Panc1 (cell line): ENCODE measurements at regions not wholly inside any gene's neighbourhood (a gene's known extent, or its start where the extent isn't known, plus 50 kb on each side); places are given as distances from the start of the nearest gene placed in this dataset.

Source experiments
- ATAC-seq: fragments of 200-7000 bp; cut with Tn5 transposase; 2 replicates; pipeline ENCODE4 v1.9.1; 2020; ENCODE audit warnings: mild to moderate bottlenecking, moderate library complexity
- BruUV-seq: library from RNA; stranded (reverse); fragments of 400-500 nt; replicated peaks from 2 replicates; lab custom pipeline; 2021; lab: Mats Ljungman, UMichigan
- CTCF ChIA-PET: fragments of 300-600 bp; sonication (Branson Sonifier 250); formaldehyde crosslinking; loops from one replicate; lab custom pipeline; 2022; ENCODE audit warnings: antibody characterized with exemption; lab: Charles Lee
- POLR2A ChIA-PET: fragments of 300-600 bp; sonication (Branson Sonifier 250); formaldehyde crosslinking; loops from one replicate; lab custom pipeline; 2022; ENCODE audit warnings: antibody characterized with exemption; lab: Charles Lee
- DNase-seq: peaks from one replicate; pipeline ENCODE4 v3.0.0-alpha.2; 2010; ENCODE audit warnings: low read depth, low spot score
- H3K27ac ChIP-seq: 2 replicates; pipeline ENCODE4 v1.5.1; 2011; ENCODE audit warnings: mild to moderate bottlenecking, low read length, inconsistent platforms
- H3K27me3 ChIP-seq: fragments of 200-500 bp; sonication (Bioruptor generic); 2 replicates; pipeline ENCODE4 v1.6.0; 2014; ENCODE audit warnings: low read length, inconsistent platforms; ENCODE audit not compliant: control insufficient read depth, insufficient read depth
- H3K36me3 ChIP-seq: fragments of 200-500 bp; sonication (Bioruptor generic); 2 replicates; pipeline ENCODE4 v1.5.1; 2014; ENCODE audit warnings: inconsistent platforms, mild to moderate bottlenecking, low read length, moderate library complexity; ENCODE audit not compliant: control insufficient read depth, insufficient read depth
- H3K4me1 ChIP-seq: 2 replicates; pipeline ENCODE4 v1.5.1; 2011; ENCODE audit warnings: inconsistent platforms, mild to moderate bottlenecking, low read length, moderate library complexity; ENCODE audit not compliant: control insufficient read depth, insufficient read depth
- H3K4me3 ChIP-seq, 2 experiments: 2 replicates each; pipeline ENCODE4 v1.5.1; 2011 to 2012; ENCODE audit warnings: low read depth in 2 of 2, low read length in 2 of 2, mild to moderate bottlenecking in 2 of 2, inconsistent platforms in 1 of 2, moderate library complexity in 1 of 2
- H3K9me3 ChIP-seq: fragments of 200-500 bp; sonication (Bioruptor generic); 2 replicates; pipeline ENCODE4 v1.5.1; 2014; ENCODE audit warnings: low read depth, mild to moderate bottlenecking, inconsistent platforms, low read length, moderate library complexity; ENCODE audit not compliant: control insufficient read depth, insufficient read depth
- POLR2AphosphoS5 ChIP-seq: IDR thresholded peaks from 2 replicates; pipeline ENCODE4 v1.6.1; 2012; ENCODE audit warnings: mild to moderate bottlenecking, low read depth, low read length, moderate library complexity
- SIN3A ChIP-seq: IDR thresholded peaks from 2 replicates; pipeline ENCODE4 v1.6.1; 2012; ENCODE audit warnings: low read depth, mild to moderate bottlenecking, low read length, moderate library complexity, borderline replicate concordance; ENCODE audit not compliant: insufficient read depth
- TCF7L2 ChIP-seq: IDR thresholded peaks from 2 replicates; pipeline ENCODE4 v1.6.1; 2011; ENCODE audit warnings: mild to moderate bottlenecking, low read depth, low read length, inconsistent platforms
- in situ Hi-C: cut with HindIII; loops from 2 replicates; pipeline ENCODE4 v1.10.0; 2016; ENCODE audit warnings: low sequenced_read_pairs, low pct_unique_long_range_greater_than_20kb
- intact Hi-C: fragments of 100-400 bp; cut with micrococcal nuclease; formaldehyde crosslinking; loops from one replicate; pipeline ENCODE4 v1.10.0; 2022; ENCODE audit not compliant: unreplicated experiment
- TF ChIP-seq, protein P1 (sequence below), 2 experiments: IDR thresholded peaks; 2 replicates each; pipeline ENCODE4 v1.6.1; 2011 to 2012; ENCODE audit warnings: low read depth in 2 of 2, control low read depth in 1 of 2, low read length in 1 of 2, mild to moderate bottlenecking in 1 of 2, moderate library complexity in 1 of 2; ENCODE audit not compliant: insufficient read depth in 1 of 2
- TF ChIP-seq, protein P2 (sequence below): fragments of 450-650 bp; IDR thresholded peaks from 2 replicates; pipeline ENCODE4 v1.5.1; 2017; ENCODE audit warnings: mild to moderate bottlenecking

DNA sequence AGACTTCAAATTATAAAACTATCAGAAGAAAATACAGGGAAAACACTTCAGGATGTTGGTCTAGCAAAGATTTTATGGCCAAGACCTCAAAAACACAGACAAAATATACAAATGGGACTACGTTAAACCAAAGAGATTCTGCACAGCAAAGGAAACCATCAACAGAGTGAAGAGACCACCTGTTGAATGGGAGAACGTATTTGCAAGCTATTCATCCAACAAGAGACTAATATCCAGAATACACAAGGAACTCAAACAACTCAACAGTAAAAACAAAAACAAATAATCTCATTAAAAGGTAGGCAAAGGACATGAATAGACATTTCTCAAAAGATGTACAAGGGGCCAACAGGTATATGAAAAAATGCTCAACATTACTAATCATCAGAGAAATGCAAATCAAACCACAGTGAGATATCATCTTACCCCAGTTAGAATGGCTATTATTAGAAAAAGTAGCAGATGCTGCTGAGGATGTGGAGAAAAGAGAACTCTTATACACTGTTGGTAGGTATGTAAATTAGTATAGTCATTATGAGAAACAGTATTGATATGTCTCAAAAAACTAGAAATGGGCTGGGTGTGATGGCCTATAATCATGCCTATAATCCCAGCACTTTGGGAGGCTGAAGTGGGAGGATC, 112.6 kb downstream of the LRIG2 start:
- H3K4me1 ChIP-seq = no peaks in the 10 kb centered on the region
- no peaks in the 10 kb centered on the region for H3K36me3 ChIP-seq
- no peaks in the 10 kb centered on the region for H3K9me3 ChIP-seq
- ChIA-PET CTCF (no interaction called here), POLR2A (no interaction called here)
- TF ChIP-seq, protein P1, sequence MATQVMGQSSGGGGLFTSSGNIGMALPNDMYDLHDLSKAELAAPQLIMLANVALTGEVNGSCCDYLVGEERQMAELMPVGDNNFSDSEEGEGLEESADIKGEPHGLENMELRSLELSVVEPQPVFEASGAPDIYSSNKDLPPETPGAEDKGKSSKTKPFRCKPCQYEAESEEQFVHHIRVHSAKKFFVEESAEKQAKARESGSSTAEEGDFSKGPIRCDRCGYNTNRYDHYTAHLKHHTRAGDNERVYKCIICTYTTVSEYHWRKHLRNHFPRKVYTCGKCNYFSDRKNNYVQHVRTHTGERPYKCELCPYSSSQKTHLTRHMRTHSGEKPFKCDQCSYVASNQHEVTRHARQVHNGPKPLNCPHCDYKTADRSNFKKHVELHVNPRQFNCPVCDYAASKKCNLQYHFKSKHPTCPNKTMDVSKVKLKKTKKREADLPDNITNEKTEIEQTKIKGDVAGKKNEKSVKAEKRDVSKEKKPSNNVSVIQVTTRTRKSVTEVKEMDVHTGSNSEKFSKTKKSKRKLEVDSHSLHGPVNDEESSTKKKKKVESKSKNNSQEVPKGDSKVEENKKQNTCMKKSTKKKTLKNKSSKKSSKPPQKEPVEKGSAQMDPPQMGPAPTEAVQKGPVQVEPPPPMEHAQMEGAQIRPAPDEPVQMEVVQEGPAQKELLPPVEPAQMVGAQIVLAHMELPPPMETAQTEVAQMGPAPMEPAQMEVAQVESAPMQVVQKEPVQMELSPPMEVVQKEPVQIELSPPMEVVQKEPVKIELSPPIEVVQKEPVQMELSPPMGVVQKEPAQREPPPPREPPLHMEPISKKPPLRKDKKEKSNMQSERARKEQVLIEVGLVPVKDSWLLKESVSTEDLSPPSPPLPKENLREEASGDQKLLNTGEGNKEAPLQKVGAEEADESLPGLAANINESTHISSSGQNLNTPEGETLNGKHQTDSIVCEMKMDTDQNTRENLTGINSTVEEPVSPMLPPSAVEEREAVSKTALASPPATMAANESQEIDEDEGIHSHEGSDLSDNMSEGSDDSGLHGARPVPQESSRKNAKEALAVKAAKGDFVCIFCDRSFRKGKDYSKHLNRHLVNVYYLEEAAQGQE (IDR thresholded peaks at IDR 0.05; ENCODE audit: insufficient read depth in 1 of 2, low read depth in 2 of 2, low read length in 1 of 2) = no peak
- TF ChIP-seq POLR2AphosphoS5 = no peak
- TF ChIP-seq SIN3A = no peak
- no peak for TF ChIP-seq TCF7L2
- TF ChIP-seq, protein P2, sequence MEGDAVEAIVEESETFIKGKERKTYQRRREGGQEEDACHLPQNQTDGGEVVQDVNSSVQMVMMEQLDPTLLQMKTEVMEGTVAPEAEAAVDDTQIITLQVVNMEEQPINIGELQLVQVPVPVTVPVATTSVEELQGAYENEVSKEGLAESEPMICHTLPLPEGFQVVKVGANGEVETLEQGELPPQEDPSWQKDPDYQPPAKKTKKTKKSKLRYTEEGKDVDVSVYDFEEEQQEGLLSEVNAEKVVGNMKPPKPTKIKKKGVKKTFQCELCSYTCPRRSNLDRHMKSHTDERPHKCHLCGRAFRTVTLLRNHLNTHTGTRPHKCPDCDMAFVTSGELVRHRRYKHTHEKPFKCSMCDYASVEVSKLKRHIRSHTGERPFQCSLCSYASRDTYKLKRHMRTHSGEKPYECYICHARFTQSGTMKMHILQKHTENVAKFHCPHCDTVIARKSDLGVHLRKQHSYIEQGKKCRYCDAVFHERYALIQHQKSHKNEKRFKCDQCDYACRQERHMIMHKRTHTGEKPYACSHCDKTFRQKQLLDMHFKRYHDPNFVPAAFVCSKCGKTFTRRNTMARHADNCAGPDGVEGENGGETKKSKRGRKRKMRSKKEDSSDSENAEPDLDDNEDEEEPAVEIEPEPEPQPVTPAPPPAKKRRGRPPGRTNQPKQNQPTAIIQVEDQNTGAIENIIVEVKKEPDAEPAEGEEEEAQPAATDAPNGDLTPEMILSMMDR = no peak
- H3K27ac ChIP-seq = no peak overlapping the region
- ATAC-seq (no peak), DNase-seq (no peak)
- H3K27me3 ChIP-seq = no peaks in the 10 kb centered on the region
- no peak overlapping the region for H3K4me3 ChIP-seq
- intact Hi-C loops (no loop called here), in situ Hi-C loops (no loop called here)
- no TSS peak for BruUV-seq

DNA sequence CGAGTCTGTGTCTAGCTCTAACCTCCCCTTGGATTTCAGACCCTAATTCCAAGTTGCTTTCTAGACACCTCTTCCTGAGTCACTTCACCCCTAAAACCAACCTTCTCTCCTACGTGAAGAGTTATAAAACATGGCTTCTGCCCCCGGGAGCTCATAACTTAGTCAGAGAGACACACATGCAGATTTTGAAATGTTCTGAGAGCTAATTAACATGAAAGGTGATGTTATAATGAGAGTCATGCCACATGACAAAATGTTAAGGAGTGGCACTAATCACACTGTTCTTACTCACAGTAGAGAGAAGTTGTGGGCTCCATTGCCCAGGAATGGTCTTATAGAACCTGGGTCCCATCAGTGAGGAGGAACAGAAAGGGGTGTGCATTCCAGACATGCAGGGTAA, 117.1 kb downstream of the LRIG2 start:
- H3K27ac ChIP-seq = no peak overlapping the region
- ChIA-PET CTCF (no interaction called here), POLR2A (no interaction called here)

More for the DNA sequence above, 117.1 kb downstream of the LRIG2 start:
- no peaks in the 10 kb centered on the region for H3K27me3 ChIP-seq
- TF ChIP-seq, protein P2 = no peak
- TF ChIP-seq, protein P1 (IDR thresholded peaks at IDR 0.05; ENCODE audit: insufficient read depth in 1 of 2, low read depth in 2 of 2, low read length in 1 of 2) = no peak
- TF ChIP-seq SIN3A (no peak), POLR2AphosphoS5 (no peak), TCF7L2 (no peak)
- no TSS peak for BruUV-seq
- H3K36me3 ChIP-seq = no peaks in the 10 kb centered on the region
- no peak for DNase-seq
- H3K4me3 ChIP-seq = no peak overlapping the region
- no peaks in the 10 kb centered on the region for H3K4me1 ChIP-seq
- no peak for ATAC-seq
- no peaks in the 10 kb centered on the region for H3K9me3 ChIP-seq
- in situ Hi-C loops = no loop called here
- intact Hi-C loops = no loop called here
